ENCODE measurements at regions not wholly inside any gene's neighbourhood (a gene's known extent, or its start where the extent isn't known, plus 50 kb on each side); places are given as distances from the start of the nearest gene placed in this dataset.
A peak's percentile ranks its signal among the peaks of the same experiment; 100 is the strongest.

GRCh38 chr5:110264661-110265060 is 461.8 kb downstream of the TMEM232 start:
- intact Hi-C loops (cut with DNase I; ENCODE audit: low total_unique reads), result no loop called here
- Histone ChIP-seq H3K4me3 (no peak overlapping the region), H3K27ac (peak overlapping the region; percentile 2 to 34), H3K27me3 (no peaks in the 10 kb centered on the region), H3K36me3 (no peaks in the 10 kb centered on the region), H3K4me1 (peaks cover 0 to 3% of the 10 kb centered on the region in 2 donors), H3K9me3 (no peaks in the 10 kb centered on the region)
- TF ChIP-seq, protein P1, sequence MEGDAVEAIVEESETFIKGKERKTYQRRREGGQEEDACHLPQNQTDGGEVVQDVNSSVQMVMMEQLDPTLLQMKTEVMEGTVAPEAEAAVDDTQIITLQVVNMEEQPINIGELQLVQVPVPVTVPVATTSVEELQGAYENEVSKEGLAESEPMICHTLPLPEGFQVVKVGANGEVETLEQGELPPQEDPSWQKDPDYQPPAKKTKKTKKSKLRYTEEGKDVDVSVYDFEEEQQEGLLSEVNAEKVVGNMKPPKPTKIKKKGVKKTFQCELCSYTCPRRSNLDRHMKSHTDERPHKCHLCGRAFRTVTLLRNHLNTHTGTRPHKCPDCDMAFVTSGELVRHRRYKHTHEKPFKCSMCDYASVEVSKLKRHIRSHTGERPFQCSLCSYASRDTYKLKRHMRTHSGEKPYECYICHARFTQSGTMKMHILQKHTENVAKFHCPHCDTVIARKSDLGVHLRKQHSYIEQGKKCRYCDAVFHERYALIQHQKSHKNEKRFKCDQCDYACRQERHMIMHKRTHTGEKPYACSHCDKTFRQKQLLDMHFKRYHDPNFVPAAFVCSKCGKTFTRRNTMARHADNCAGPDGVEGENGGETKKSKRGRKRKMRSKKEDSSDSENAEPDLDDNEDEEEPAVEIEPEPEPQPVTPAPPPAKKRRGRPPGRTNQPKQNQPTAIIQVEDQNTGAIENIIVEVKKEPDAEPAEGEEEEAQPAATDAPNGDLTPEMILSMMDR (IDR thresholded peaks at IDR 0.05), result no peak
- no peak for TF ChIP-seq POLR2A (IDR thresholded peaks at IDR 0.05)
- DNase-seq, result no peak

DNA sequence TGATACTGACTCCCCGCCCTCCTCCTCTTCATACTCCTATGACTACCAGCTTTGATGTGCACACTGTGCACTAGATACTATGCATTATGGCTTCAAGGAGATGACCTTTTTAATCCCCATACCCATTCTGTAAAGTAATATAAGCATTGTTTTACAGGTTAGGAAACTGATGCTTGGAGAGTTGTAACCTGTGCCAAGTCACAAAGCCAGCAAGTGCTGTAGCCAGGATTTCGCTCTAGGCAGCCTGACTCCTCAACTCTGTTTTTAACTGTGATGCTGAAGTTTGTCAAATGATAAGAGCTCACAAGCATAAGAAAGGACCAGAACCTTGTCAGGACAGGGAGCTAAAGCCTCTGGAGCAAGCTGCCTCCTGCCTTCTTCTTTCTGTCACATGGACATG is 461.3 kb downstream of the TMEM232 start:
- DNase-seq, result no peak
- Histone ChIP-seq H3K27ac (peak overlapping the region; percentile 34 to 60), H3K4me1 (peaks cover 0 to 3% of the 10 kb centered on the region in 2 donors), H3K4me3 (no peak overlapping the region), H3K9me3 (no peaks in the 10 kb centered on the region), H3K36me3 (no peaks in the 10 kb centered on the region), H3K27me3 (no peaks in the 10 kb centered on the region)
- TF ChIP-seq POLR2A (IDR thresholded peaks at IDR 0.05), result no peak
- TF ChIP-seq, protein P1 (IDR thresholded peaks at IDR 0.05), result no peak
- intact Hi-C loops (cut with DNase I; ENCODE audit: low total_unique reads), result no loop called here

DNA sequence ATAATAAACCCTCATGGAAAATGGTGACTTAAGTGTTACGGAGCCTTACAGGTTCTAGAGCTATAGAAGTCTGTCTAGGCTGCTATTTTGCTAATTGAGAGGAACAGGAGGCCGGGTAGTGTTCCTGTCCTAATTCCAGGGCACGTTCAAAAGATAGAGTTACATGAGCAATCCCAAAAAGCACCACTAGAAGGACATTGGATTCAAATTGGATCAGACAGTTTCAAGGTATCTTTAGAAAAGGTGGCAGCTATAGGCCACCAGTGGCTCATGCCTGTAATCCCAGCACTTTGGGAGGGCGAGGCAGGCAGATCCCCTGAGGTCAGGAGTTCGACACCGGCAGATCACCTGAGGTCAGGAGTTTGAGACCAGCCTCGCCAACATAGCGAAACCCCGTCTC is 458.8 kb downstream of the TMEM232 start:
- Histone ChIP-seq H3K27ac (no peak overlapping the region), H3K4me3 (no peak overlapping the region), H3K9me3 (no peaks in the 10 kb centered on the region), H3K27me3 (no peaks in the 10 kb centered on the region), H3K4me1 (peaks cover 0 to 3% of the 10 kb centered on the region in 2 donors), H3K36me3 (no peaks in the 10 kb centered on the region)
- intact Hi-C loops (cut with DNase I; ENCODE audit: low total_unique reads), result no loop called here
- TF ChIP-seq POLR2A (IDR thresholded peaks at IDR 0.05), result no peak
- TF ChIP-seq, protein P1 (IDR thresholded peaks at IDR 0.05), result no peak
- DNase-seq, result no peak

GRCh38 chr5:110268283-110268682 is 458.2 kb downstream of the TMEM232 start:
- Histone ChIP-seq H3K27me3 (no peaks in the 10 kb centered on the region), H3K9me3 (no peaks in the 10 kb centered on the region), H3K27ac (no peak overlapping the region), H3K4me1 (peaks cover 0 to 3% of the 10 kb centered on the region in 2 donors), H3K4me3 (no peak overlapping the region), H3K36me3 (no peaks in the 10 kb centered on the region)
- no peak for TF ChIP-seq POLR2A (IDR thresholded peaks at IDR 0.05)
- TF ChIP-seq, protein P1 (IDR thresholded peaks at IDR 0.05), result no peak
- intact Hi-C loops (cut with DNase I; ENCODE audit: low total_unique reads), result no loop called here
- no peak for DNase-seq

- intact Hi-C loops (cut with DNase I; ENCODE audit: low total_unique reads), result no loop called here
- no peaks in the 10 kb centered on the region for H3K36me3 ChIP-seq
Observed at GRCh38 chr5:110268985-110269384, 457.5 kb downstream of the TMEM232 start.

More at GRCh38 chr5:110268985-110269384, 457.5 kb downstream of the TMEM232 start:
- no peak overlapping the region for H3K27ac ChIP-seq
- DNase-seq, result no peak
- no peak overlapping the region for H3K4me3 ChIP-seq
- no peaks in the 10 kb centered on the region for H3K27me3 ChIP-seq
- TF ChIP-seq POLR2A (IDR thresholded peaks at IDR 0.05), result no peak
- TF ChIP-seq, protein P1 (IDR thresholded peaks at IDR 0.05), result no peak
- peaks cover 0 to 3% of the 10 kb centered on the region in 2 donors for H3K4me1 ChIP-seq
- no peaks in the 10 kb centered on the region for H3K9me3 ChIP-seq

Measured in uterus (tissue), 3 donors.